H1 (cell line): ENCODE measurements at regions not wholly inside any gene's neighbourhood (a gene's known extent, or its start where the extent isn't known, plus 50 kb on each side); places are given as distances from the start of the nearest gene placed in this dataset.

ENCODE experiments used
- CTCF ChIA-PET: fragments of 300-600 bp; sonication (Branson Sonifier 250); formaldehyde crosslinking; loops from one replicate; lab custom pipeline; 2021; ENCODE audit not compliant: partially characterized antibody; lab: Charles Lee
- POLR2A ChIA-PET: fragments of 300-600 bp; sonication (Branson Sonifier 250); formaldehyde crosslinking; loops from one replicate; lab custom pipeline; 2021; ENCODE audit warnings: inconsistent platforms; ENCODE audit not compliant: partially characterized antibody; lab: Charles Lee
- DNase-seq, 2 experiments: peaks; one replicate each; pipeline versions ENCODE4 v3.0.0 to v3.0.0-alpha.2; 2010 to 2022; ENCODE audit warnings: low spot score in 2 of 2, low read depth in 1 of 2, mixed read lengths in 1 of 2
- FAIRE-seq: peaks from 2 replicates; lab custom pipeline; 2011; peaks lifted over from hg19 to GRCh38; lab: Jason Lieb, UNC
- H2AFZ ChIP-seq: 2 replicates; pipeline ENCODE4 v1.8.1; 2012; ENCODE audit warnings: low read length, inconsistent platforms
- H2AK5ac ChIP-seq: 2 replicates; pipeline ENCODE4 v1.6.1; 2013; ENCODE audit warnings: low read depth, low read length
- H2BK120ac ChIP-seq: replicated peaks from 2 replicates; pipeline ENCODE3; 2013; ENCODE audit warnings: low read depth, low read length, inconsistent platforms
- H2BK12ac ChIP-seq: 2 replicates; pipeline ENCODE4 v1.6.1; 2013; ENCODE audit warnings: low read depth, low read length
- H2BK15ac ChIP-seq: 2 replicates; pipeline ENCODE4 v1.6.1; 2013; ENCODE audit warnings: low read length
- H2BK20ac ChIP-seq: 2 replicates; pipeline ENCODE4 v1.6.1; 2013; ENCODE audit warnings: low read length
- H2BK5ac ChIP-seq: 2 replicates; pipeline ENCODE4 v1.6.1; 2013; ENCODE audit warnings: low read depth, low read length
- H3K14ac ChIP-seq: 2 replicates; pipeline ENCODE4 v1.6.1; 2013; ENCODE audit warnings: inconsistent platforms; ENCODE audit not compliant: insufficient read length
- H3K18ac ChIP-seq: 2 replicates; pipeline ENCODE4 v1.6.1; 2013; ENCODE audit warnings: low read length; ENCODE audit errors: extremely low read depth
- H3K23ac ChIP-seq: 2 replicates; pipeline ENCODE4 v1.6.1; 2013; ENCODE audit warnings: inconsistent platforms; ENCODE audit not compliant: insufficient read length
- H3K23me2 ChIP-seq: 2 replicates; pipeline ENCODE4 v1.6.1; 2013; ENCODE audit warnings: low read depth, low read length
- H3K27ac ChIP-seq: 2 replicates; pipeline ENCODE4 v1.6.1; 2011; ENCODE audit warnings: low read depth, low read length, inconsistent platforms
- H3K27me3 ChIP-seq, 4 experiments: replicated peaks in 1 of 4; 1 replicate in 1 of 4; 2 replicates in 3 of 4; pipeline versions ENCODE4 v1.6.1 to v1.8.1; 2011 to 2013; ENCODE audit warnings: low read length in 3 of 4, mild to moderate bottlenecking in 3 of 4, inconsistent platforms in 2 of 4, mixed read lengths in 2 of 4, moderate library complexity in 1 of 4; ENCODE audit not compliant: control insufficient read depth in 3 of 4, insufficient read depth in 3 of 4; ENCODE audit errors: extremely low read depth in 1 of 4
- H3K36me3 ChIP-seq, 4 experiments: 2 replicates each; pipeline versions ENCODE4 v1.6.1 to v1.8.1; 2011 to 2013; ENCODE audit warnings: mild to moderate bottlenecking in 4 of 4, low read length in 3 of 4, moderate library complexity in 2 of 4, control low read depth in 1 of 4, inconsistent platforms in 1 of 4; ENCODE audit not compliant: insufficient read depth in 4 of 4, control insufficient read depth in 2 of 4
- H3K4ac ChIP-seq: replicated peaks from 2 replicates; pipeline ENCODE3; 2013; ENCODE audit warnings: low read length, low read depth, mixed read lengths, inconsistent platforms; ENCODE audit not compliant: insufficient read length
- H3K4me1 ChIP-seq, 4 experiments: replicated peaks in 1 of 4; 1 replicate in 1 of 4; 2 replicates in 3 of 4; pipeline versions ENCODE4 v1.6.1 to v1.8.1; 2011 to 2013; ENCODE audit warnings: low read length in 3 of 4, inconsistent platforms in 2 of 4, mixed read lengths in 1 of 4; ENCODE audit not compliant: insufficient read depth in 4 of 4, control insufficient read depth in 3 of 4
- H3K4me2 ChIP-seq, 2 experiments: 2 replicates each; pipeline versions ENCODE4 v1.6.1 to v1.8.1; 2011 to 2013; ENCODE audit warnings: low read depth in 2 of 2, low read length in 2 of 2, control low read depth in 1 of 2, inconsistent platforms in 1 of 2, mild to moderate bottlenecking in 1 of 2; ENCODE audit not compliant: insufficient read depth in 1 of 2
- H3K4me3 ChIP-seq, 4 experiments: fragments of 200-600, 300-600 bp in 1 of 4; sonication (generic), shearing (Covaris generic), sonication (Bioruptor Twin) in 1 of 4; 2 replicates each; pipeline versions ENCODE4 v1.5.1 to v1.8.1; 2011 to 2016; ENCODE audit warnings: low read length in 4 of 4, low read depth in 3 of 4, control low read depth in 2 of 4, inconsistent platforms in 2 of 4, mild to moderate bottlenecking in 2 of 4, mixed read lengths in 1 of 4, moderate library complexity in 1 of 4; ENCODE audit not compliant: insufficient read depth in 2 of 4; ENCODE audit errors: extremely low read depth in 1 of 4
- H3K56ac ChIP-seq: replicated peaks from 2 replicates; pipeline ENCODE3; 2013; ENCODE audit warnings: low read depth, mild to moderate bottlenecking, mixed read lengths, low read length, inconsistent platforms; ENCODE audit not compliant: insufficient read length
- H3K79me1 ChIP-seq: 2 replicates; pipeline ENCODE4 v1.6.1; 2013; ENCODE audit warnings: low read depth, low read length, control low read depth
- H3K79me2 ChIP-seq, 2 experiments: 2 replicates each; pipeline versions ENCODE4 v1.6.1 to v1.8.1; 2012 to 2013; ENCODE audit warnings: low read length in 2 of 2, mild to moderate bottlenecking in 2 of 2, inconsistent platforms in 1 of 2; ENCODE audit not compliant: insufficient read depth in 2 of 2, control insufficient read depth in 1 of 2
- H3K9ac ChIP-seq, 4 experiments: replicated peaks in 1 of 4; 1 replicate in 1 of 4; 2 replicates in 3 of 4; pipeline versions ENCODE4 v1.6.1 to v1.8.1; 2011 to 2013; ENCODE audit warnings: low read depth in 3 of 4, low read length in 3 of 4, control low read depth in 2 of 4, mild to moderate bottlenecking in 2 of 4, moderate library complexity in 2 of 4, inconsistent platforms in 1 of 4; ENCODE audit errors: extremely low read depth in 1 of 4
- H3K9me3 ChIP-seq, 2 experiments: 2 replicates each; pipeline versions ENCODE4 v1.6.1 to v1.8.1; 2012 to 2013; ENCODE audit warnings: mild to moderate bottlenecking in 2 of 2, moderate library complexity in 2 of 2, control low read depth in 1 of 2, inconsistent platforms in 1 of 2, low read depth in 1 of 2, low read length in 1 of 2, mixed read lengths in 1 of 2; ENCODE audit not compliant: insufficient read depth in 2 of 2
- H4K20me1 ChIP-seq, 2 experiments: replicated peaks in 1 of 2; 2 replicates each; pipeline versions ENCODE3 to v1.8.1; 2011 to 2013; ENCODE audit warnings: inconsistent platforms in 2 of 2, low read length in 2 of 2, mild to moderate bottlenecking in 1 of 2; ENCODE audit not compliant: insufficient read depth in 2 of 2, control insufficient read depth in 1 of 2
- H4K5ac ChIP-seq: 2 replicates; pipeline ENCODE4 v1.6.1; 2013; ENCODE audit warnings: low read length, low read depth, mixed read lengths, inconsistent platforms; ENCODE audit not compliant: insufficient read length
- H4K8ac ChIP-seq: 2 replicates; pipeline ENCODE4 v1.8.0; 2013; ENCODE audit warnings: mild to moderate bottlenecking, moderate library complexity, low read length, inconsistent platforms; ENCODE audit not compliant: insufficient read depth; ENCODE audit errors: extremely low read depth
- H4K91ac ChIP-seq: replicated peaks from 2 replicates; pipeline ENCODE3; 2013; ENCODE audit warnings: low read length, mixed read lengths, inconsistent platforms; ENCODE audit not compliant: insufficient read length
- BCL11A ChIP-seq, 2 experiments: IDR thresholded peaks; one replicate each; pipeline ENCODE4 v1.6.1; 2011; ENCODE audit warnings: low read depth in 2 of 2, low read length in 2 of 2, mild to moderate bottlenecking in 2 of 2
- RBBP5 ChIP-seq: IDR thresholded peaks from 2 replicates; pipeline ENCODE4 v1.7.1; 2012; ENCODE audit warnings: low read depth, mild to moderate bottlenecking, inconsistent platforms, low read length, moderate library complexity, borderline replicate concordance
- TAF7 ChIP-seq: optimal IDR thresholded peaks from 2 replicates; pipeline ENCODE3; 2011; ENCODE audit warnings: low read depth, mild to moderate bottlenecking, inconsistent platforms, low read length, moderate library complexity, borderline replicate concordance
- WGBS, 2 experiments: shearing (Covaris generic) in 1 of 2; methylation state at CpG; one replicate each; pipeline versions ENCODE4 v1.1.6 to v1.1.7; 2013 to 2015; ENCODE audit warnings: low lambda C conversion rate in 2 of 2, mixed read lengths in 2 of 2, inconsistent platforms in 1 of 2, low coverage in 1 of 2, missing lambda C conversion rate in 1 of 2; ENCODE audit not compliant: insufficient replicate concordance in 2 of 2, insufficient coverage in 1 of 2, insufficient read length in 1 of 2; ENCODE audit errors: extremely low coverage in 1 of 2, missing lambda C conversion rate in 1 of 2; 5-methylcytosine and 5-hydroxymethylcytosine counted together

GRCh38 chr21:15627011-15627410, 102.8 kb upstream of the USP25 start:
- Histone ChIP-seq H3K36me3 (no peaks in the 10 kb centered on the region), H3K23ac (no peak overlapping the region), H4K91ac (no peak overlapping the region), H3K23me2 (no peaks in the 10 kb centered on the region), H4K8ac (no peak overlapping the region), H3K14ac (no peak overlapping the region), H3K27me3 (no peaks in the 10 kb centered on the region), H3K27ac (no peak overlapping the region), H4K20me1 (no peaks in the 10 kb centered on the region), H3K4me2 (no peak overlapping the region), H2AK5ac (no peak overlapping the region), H2AFZ (no peak overlapping the region), H2BK5ac (no peak overlapping the region), H3K4ac (no peak overlapping the region), H3K4me3 (no peak overlapping the region), H2BK12ac (no peak overlapping the region), H4K5ac (no peak overlapping the region), H3K79me2 (no peaks in the 10 kb centered on the region), H3K9me3 (no peaks in the 10 kb centered on the region), H2BK20ac (no peak overlapping the region), H3K56ac (no peak overlapping the region), H2BK15ac (no peak overlapping the region), H2BK120ac (no peak overlapping the region), H3K79me1 (no peaks in the 10 kb centered on the region), H3K18ac (no peak overlapping the region), H3K9ac (no peak overlapping the region), H3K4me1 (peaks cover 0 to 3% (median 1%) of the 10 kb centered on the region in 4 experiments; a peak in 2 of 7 replicates)
- DNase-seq (no peak), FAIRE-seq (no peak)
- ChIA-PET POLR2A (no interaction called here), CTCF (no interaction called here)
- 93% methylated on average over 3 of the region's 3 CpGs; no CpG with 5 or more reads in 1 of the 2 experiments for WGBS, 2 experiments
- TF ChIP-seq BCL11A (IDR thresholded peaks at IDR 0.05; ENCODE audit: low read depth in 2 of 2, low read length in 2 of 2) (no peak), RBBP5 (no peak), TAF7 (no peak)
